ENCODE measurements at regions not wholly inside any gene's neighbourhood (a gene's known extent, or its start where the extent isn't known, plus 50 kb on each side); places are given as distances from the start of the nearest gene placed in this dataset.

GRCh38 chr14:29156096-29156495 lies 389.5 kb downstream of the FOXG1 start:
- TF ChIP-seq, protein P1, sequence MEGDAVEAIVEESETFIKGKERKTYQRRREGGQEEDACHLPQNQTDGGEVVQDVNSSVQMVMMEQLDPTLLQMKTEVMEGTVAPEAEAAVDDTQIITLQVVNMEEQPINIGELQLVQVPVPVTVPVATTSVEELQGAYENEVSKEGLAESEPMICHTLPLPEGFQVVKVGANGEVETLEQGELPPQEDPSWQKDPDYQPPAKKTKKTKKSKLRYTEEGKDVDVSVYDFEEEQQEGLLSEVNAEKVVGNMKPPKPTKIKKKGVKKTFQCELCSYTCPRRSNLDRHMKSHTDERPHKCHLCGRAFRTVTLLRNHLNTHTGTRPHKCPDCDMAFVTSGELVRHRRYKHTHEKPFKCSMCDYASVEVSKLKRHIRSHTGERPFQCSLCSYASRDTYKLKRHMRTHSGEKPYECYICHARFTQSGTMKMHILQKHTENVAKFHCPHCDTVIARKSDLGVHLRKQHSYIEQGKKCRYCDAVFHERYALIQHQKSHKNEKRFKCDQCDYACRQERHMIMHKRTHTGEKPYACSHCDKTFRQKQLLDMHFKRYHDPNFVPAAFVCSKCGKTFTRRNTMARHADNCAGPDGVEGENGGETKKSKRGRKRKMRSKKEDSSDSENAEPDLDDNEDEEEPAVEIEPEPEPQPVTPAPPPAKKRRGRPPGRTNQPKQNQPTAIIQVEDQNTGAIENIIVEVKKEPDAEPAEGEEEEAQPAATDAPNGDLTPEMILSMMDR (IDR thresholded peaks at IDR 0.05; ENCODE audit: low read depth, low read length) = no peak
- TF ChIP-seq EZH2phosphoT487 (IDR thresholded peaks at IDR 0.05; ENCODE audit: low read depth) = no peak

All from OCI-LY3 (cell line).